MM.1S (cell line): ENCODE measurements at regions not wholly inside any gene's neighbourhood (a gene's known extent, or its start where the extent isn't known, plus 50 kb on each side); places are given as distances from the start of the nearest gene placed in this dataset.

Experiments used
- CTCF ChIP-seq: fragments of 300-600 bp; sonication (generic); IDR thresholded peaks from 2 replicates; pipeline ENCODE4 v1.5.1; 2016; ENCODE audit warnings: antibody characterized with exemption, low read length, mixed read lengths
- EZH2 ChIP-seq: fragments of 300-600 bp; sonication (generic); optimal IDR thresholded peaks from 2 replicates; pipeline ENCODE3; 2017; ENCODE audit warnings: low read depth, mild to moderate bottlenecking, antibody characterized with exemption, low read length, mixed read lengths
- EZH2phosphoT487 ChIP-seq: fragments of 300-600 bp; sonication (generic); IDR thresholded peaks from 2 replicates; pipeline ENCODE4 v1.6.1; 2018; ENCODE audit warnings: antibody characterized with exemption, low read length

- TF ChIP-seq CTCF (no peak), EZH2phosphoT487 (no peak), EZH2 (no peak)
Measured at GRCh38 chr4:136457004-136457403, 1075.3 kb downstream of the PCDH18 start.
